ENCODE measurements at regions not wholly inside any gene's neighbourhood (a gene's known extent, or its start where the extent isn't known, plus 50 kb on each side); places are given as distances from the start of the nearest gene placed in this dataset.
"Not testable (repeated sequence)": the region's sequence is repeated elsewhere in the genome, so short reads cannot be mapped to it uniquely, and the experiment has no call there.

DNA sequence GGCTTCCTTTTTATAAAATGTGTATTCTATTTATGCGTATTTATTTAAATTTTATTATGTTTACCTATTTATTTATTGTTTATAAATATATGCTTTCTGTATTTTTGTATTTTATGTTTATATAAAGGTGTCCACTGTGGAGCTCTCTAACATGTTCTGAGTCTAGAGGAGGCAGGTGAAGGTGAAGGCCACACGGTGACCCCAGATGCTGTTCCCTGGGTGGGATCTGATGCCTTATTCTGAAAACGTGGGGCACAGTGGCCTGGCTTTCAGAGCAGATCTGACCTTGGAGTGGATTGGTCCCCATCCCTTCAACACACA, 104.7 kb upstream of the SLC7A14 start:
- WGBS (ENCODE audit: insufficient coverage, low lambda C conversion rate), result no CpG with 5 or more reads among the region's 3 CpGs
- Histone ChIP-seq H3K4me3 (ENCODE audit: low read length) (no peak overlapping the region), H3K4me1 (ENCODE audit: control insufficient read depth, insufficient read depth, low read length) (no peaks in the 10 kb centered on the region), H3K27me3 (ENCODE audit: control insufficient read depth, insufficient read depth, low read length) (no peaks in the 10 kb centered on the region), H3K27ac (ENCODE audit: low read length) (no peak overlapping the region), H3K36me3 (ENCODE audit: control insufficient read depth, insufficient read depth, low read length) (no peaks in the 10 kb centered on the region), H3K9me3 (ENCODE audit: control insufficient read depth, low read depth, low read length) (no peaks in the 10 kb centered on the region)
- DNase-seq, result no peak

DNA sequence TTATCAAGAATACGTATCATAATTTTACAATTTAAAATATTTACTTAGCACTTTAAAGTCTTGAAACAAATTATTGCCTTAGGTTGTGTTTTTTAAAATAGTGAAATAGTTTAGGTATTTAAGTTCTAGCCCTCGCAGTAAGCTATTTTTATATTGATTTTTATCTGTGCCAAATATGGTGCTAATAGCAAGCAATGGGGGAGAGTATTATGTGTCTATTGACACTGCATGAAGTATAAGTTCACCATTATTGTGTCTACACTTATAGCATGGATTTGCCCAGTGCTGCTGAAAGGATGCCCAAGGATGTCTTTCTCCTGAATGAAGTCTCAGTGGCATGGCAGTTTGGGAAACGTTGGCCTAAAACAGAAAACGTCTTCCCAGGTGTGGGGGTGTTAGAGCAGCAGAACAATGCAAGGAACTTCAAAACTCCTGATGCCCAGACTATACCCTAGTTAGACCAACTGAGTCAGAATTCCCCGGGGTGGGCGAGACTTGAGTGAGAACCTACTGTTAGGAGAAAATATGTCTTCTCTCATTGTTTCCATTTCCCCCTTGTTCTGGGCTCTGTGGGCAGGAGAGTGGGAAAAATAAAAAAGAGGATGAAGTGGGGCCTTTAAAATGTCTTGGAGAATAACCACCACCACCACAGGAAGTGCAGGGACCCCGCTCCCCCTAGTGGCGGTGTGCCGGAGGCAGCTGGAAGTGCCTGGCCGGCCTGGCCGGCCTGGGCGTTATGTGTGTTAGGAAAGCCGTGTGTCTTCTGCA, 104.2 kb upstream of the SLC7A14 start:
- no peaks in the 10 kb centered on the region for H3K27me3 ChIP-seq (ENCODE audit: control insufficient read depth, insufficient read depth, low read length)
- no CpG with 5 or more reads among the region's 13 CpGs for WGBS (ENCODE audit: insufficient coverage, low lambda C conversion rate)

DNA sequence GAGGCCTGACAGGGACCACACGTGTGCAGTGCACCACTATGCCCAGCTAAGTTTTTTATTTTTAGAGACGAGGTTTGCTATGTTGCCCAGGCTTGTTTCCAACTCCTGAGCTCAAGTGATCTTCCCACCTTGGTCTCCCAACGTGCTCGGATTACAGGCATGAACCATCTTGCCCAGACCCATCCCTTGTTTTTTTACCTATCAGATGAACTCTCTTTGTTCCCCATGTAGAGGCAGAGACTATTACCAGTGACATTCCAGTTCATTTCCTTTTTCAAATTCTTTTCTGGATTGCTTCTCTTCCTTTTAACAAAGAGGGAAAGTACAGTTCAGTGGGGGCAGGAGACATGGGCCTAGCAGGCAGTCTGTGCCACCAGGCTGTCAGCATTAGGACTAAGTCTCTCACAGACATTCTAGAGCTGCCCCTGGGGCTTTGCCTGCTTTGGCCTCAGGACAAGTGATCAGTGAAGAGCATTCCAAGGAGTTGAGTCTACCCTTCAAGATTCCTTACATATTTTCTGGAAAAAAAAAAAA, 103.5 kb upstream of the SLC7A14 start:
- no peaks in the 10 kb centered on the region for H3K27me3 ChIP-seq (ENCODE audit: control insufficient read depth, insufficient read depth, low read length)
- no peaks in the 10 kb centered on the region for H3K4me1 ChIP-seq (ENCODE audit: control insufficient read depth, insufficient read depth, low read length)

More for the DNA sequence above, 104.2 kb upstream of the SLC7A14 start:
- no peaks in the 10 kb centered on the region for H3K4me1 ChIP-seq (ENCODE audit: control insufficient read depth, insufficient read depth, low read length)
- H3K4me3 ChIP-seq (ENCODE audit: low read length), result no peak overlapping the region
- no peaks in the 10 kb centered on the region for H3K36me3 ChIP-seq (ENCODE audit: control insufficient read depth, insufficient read depth, low read length)
- peak; percentile 29 to 36 for DNase-seq
- no peaks in the 10 kb centered on the region for H3K9me3 ChIP-seq (ENCODE audit: control insufficient read depth, low read depth, low read length)
- no peak overlapping the region for H3K27ac ChIP-seq (ENCODE audit: low read length)

DNA sequence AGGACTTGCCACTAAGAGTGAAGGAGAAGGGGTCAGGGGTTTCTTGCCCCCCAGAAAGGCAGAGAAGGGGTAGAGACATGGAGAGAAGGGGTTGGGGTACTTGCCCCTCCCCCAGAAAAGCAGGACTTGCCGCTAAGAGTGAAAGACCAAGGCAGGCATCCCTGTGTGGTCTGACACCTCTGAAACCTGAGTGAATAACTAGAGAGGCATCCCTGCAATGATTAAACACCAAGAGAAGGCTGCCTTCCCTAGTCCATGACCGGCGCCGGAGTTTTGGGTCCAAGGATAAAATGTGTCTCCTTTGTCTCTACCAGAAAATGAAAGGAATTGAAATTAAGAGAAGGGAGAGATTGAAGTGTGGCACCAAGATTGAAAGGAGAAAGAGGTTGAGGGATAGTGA, 102.3 kb upstream of the SLC7A14 start:
- not testable (repeated sequence) for H3K36me3 ChIP-seq (ENCODE audit: control insufficient read depth, insufficient read depth, low read length); H3K9me3 ChIP-seq (ENCODE audit: control insufficient read depth, low read depth, low read length); H3K27ac ChIP-seq (ENCODE audit: low read length); H3K27me3 ChIP-seq (ENCODE audit: control insufficient read depth, insufficient read depth, low read length); H3K4me1 ChIP-seq (ENCODE audit: control insufficient read depth, insufficient read depth, low read length); H3K4me3 ChIP-seq (ENCODE audit: low read length); DNase-seq
- no CpG with 5 or more reads among the region's 4 CpGs for WGBS (ENCODE audit: insufficient coverage, low lambda C conversion rate)

More for the DNA sequence above, 103.5 kb upstream of the SLC7A14 start:
- Histone ChIP-seq H3K27ac (ENCODE audit: low read length) (no peak overlapping the region), H3K9me3 (ENCODE audit: control insufficient read depth, low read depth, low read length) (no peaks in the 10 kb centered on the region), H3K36me3 (ENCODE audit: control insufficient read depth, insufficient read depth, low read length) (no peaks in the 10 kb centered on the region), H3K4me3 (ENCODE audit: low read length) (no peak overlapping the region)
- WGBS (ENCODE audit: insufficient coverage, low lambda C conversion rate), result 94% methylated on average over 2 of the region's 4 CpGs
- no peak for DNase-seq

DNA sequence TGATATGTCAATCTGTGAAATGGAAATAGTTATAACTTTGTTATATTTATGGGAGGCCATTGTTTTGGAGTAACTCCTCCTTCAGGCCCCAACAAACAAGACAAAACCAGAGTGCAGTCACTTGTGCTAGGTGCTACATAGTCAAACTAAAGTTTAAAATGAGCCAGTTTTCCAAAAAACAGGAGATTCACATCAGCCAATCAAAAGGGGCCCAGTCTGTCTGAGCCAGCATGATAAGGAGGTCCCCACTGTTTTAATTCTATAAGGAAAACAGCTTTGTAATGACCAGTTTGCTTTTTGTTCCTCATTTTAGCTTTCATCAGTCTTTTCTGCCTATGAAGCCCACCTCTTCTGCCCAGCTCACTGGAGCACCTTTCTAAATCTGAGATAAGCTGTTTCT, 94.7 kb upstream of the SLC7A14 start:
- Histone ChIP-seq H3K27me3 (ENCODE audit: control insufficient read depth, insufficient read depth, low read length) (no peaks in the 10 kb centered on the region), H3K9me3 (ENCODE audit: control insufficient read depth, low read depth, low read length) (no peaks in the 10 kb centered on the region)
- DNase-seq, result no peak

DNA sequence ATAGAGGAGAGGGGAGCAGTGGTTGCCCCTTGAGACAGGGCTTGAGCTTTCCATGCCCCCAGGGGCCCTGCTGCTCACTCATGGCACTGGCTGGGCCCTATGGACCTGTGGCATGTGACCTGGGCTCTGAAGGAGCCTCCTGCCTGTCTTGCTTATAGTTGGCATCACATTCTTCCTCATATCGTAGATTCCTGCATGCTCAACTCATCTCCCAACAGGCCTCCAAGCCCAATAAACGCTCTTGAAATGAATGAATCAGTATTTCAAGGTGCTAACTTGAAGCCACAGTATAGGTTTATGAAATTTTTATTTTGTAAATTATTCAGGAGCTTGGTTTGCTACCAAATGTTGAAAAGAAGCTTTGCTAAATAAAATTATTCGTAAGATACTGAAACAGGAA, 93.3 kb upstream of the SLC7A14 start:
- DNase-seq, result no peak
- 86% methylated on average over 1 of the region's 3 CpGs for WGBS (ENCODE audit: insufficient coverage, low lambda C conversion rate)
- H3K27ac ChIP-seq (ENCODE audit: low read length), result no peak overlapping the region
- H3K27me3 ChIP-seq (ENCODE audit: control insufficient read depth, insufficient read depth, low read length), result no peaks in the 10 kb centered on the region
- H3K4me3 ChIP-seq (ENCODE audit: low read length), result no peak overlapping the region
- no peaks in the 10 kb centered on the region for H3K9me3 ChIP-seq (ENCODE audit: control insufficient read depth, low read depth, low read length)
- H3K36me3 ChIP-seq (ENCODE audit: control insufficient read depth, insufficient read depth, low read length), result no peaks in the 10 kb centered on the region
- no peaks in the 10 kb centered on the region for H3K4me1 ChIP-seq (ENCODE audit: control insufficient read depth, insufficient read depth, low read length)

More for the DNA sequence above, 94.7 kb upstream of the SLC7A14 start:
- H3K27ac ChIP-seq (ENCODE audit: low read length), result no peak overlapping the region
- no peak overlapping the region for H3K4me3 ChIP-seq (ENCODE audit: low read length)
- no peaks in the 10 kb centered on the region for H3K36me3 ChIP-seq (ENCODE audit: control insufficient read depth, insufficient read depth, low read length)
- H3K4me1 ChIP-seq (ENCODE audit: control insufficient read depth, insufficient read depth, low read length), result no peaks in the 10 kb centered on the region

DNA sequence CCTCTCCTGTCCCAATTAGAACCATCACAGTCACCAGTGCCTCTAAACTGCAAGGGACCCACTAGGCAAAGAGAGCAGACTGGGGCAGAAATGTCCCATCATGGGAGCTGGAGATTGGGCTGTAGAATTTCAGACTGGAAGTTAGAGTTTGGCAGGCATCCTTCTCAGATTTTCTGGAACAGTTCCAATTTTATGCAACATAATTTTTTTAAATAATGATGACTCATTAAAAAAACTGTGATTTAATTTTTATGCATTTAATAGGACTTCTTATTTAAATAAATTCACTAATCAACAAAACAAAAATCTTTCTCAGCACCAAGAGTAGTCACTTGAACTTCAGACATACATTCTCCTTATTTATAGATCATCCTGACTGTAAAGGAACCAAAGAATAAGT, 84.6 kb upstream of the SLC7A14 start:
- H3K4me3 ChIP-seq (ENCODE audit: low read length), result no peak overlapping the region
- H3K27me3 ChIP-seq (ENCODE audit: control insufficient read depth, insufficient read depth, low read length), result no peaks in the 10 kb centered on the region
- no peak for DNase-seq
- H3K36me3 ChIP-seq (ENCODE audit: control insufficient read depth, insufficient read depth, low read length), result no peaks in the 10 kb centered on the region
- H3K9me3 ChIP-seq (ENCODE audit: control insufficient read depth, low read depth, low read length), result no peaks in the 10 kb centered on the region
- H3K27ac ChIP-seq (ENCODE audit: low read length), result no peak overlapping the region
- no peaks in the 10 kb centered on the region for H3K4me1 ChIP-seq (ENCODE audit: control insufficient read depth, insufficient read depth, low read length)

DNA sequence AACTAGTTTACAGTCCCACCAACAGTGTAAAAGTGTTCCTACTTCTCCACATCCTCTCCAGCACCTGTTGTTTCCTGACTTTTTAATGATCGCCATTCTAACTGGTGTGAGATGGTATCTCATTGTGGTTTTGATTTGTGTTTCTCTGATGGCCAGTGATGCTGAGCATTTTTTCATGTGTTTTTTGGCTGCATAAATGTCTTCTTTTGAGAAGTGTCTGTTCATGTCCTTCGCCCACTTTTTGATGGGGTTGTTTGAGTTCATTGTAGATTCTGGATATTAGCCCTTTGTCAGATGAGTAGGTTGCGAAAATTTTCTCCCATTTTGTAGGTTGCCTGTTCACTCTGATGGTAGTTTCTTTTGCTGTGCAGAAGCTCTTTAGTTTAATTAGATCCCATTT, 77.1 kb upstream of the SLC7A14 start:
- not testable (repeated sequence) for H3K36me3 ChIP-seq (ENCODE audit: control insufficient read depth, insufficient read depth, low read length)

DNA sequence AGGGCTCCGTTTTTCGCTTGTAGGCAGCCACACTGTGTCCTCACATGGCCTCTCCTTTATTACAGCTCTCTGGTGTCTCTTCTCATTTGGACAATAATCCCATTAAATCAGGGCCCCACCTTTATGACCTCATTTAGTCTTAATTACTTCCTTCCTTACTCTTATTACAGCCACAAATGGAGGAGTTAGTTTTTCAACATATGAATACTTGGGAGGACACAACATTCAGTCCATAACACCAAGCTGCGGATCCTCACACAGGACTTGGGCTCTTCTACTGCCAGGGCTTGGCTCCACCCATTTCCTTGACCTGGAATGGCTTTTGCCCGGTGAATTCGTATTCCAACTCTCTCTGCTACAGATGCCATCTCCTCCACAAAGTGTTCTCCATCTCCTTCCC, 74.3 kb upstream of the SLC7A14 start:
- Histone ChIP-seq H3K27ac (ENCODE audit: low read length) (no peak overlapping the region), H3K36me3 (ENCODE audit: control insufficient read depth, insufficient read depth, low read length) (no peaks in the 10 kb centered on the region), H3K27me3 (ENCODE audit: control insufficient read depth, insufficient read depth, low read length) (no peaks in the 10 kb centered on the region), H3K4me1 (ENCODE audit: control insufficient read depth, insufficient read depth, low read length) (no peaks in the 10 kb centered on the region), H3K4me3 (ENCODE audit: low read length) (no peak overlapping the region), H3K9me3 (ENCODE audit: control insufficient read depth, low read depth, low read length) (no peaks in the 10 kb centered on the region)
- no peak for DNase-seq
- whole genome bisulfite sequencing (ENCODE audit: insufficient coverage, low lambda C conversion rate), result 100% methylated on average over 1 of the region's 5 CpGs

More for the DNA sequence above, 77.1 kb upstream of the SLC7A14 start:
- not testable (repeated sequence) for H3K27ac ChIP-seq (ENCODE audit: low read length); H3K27me3 ChIP-seq (ENCODE audit: control insufficient read depth, insufficient read depth, low read length); H3K9me3 ChIP-seq (ENCODE audit: control insufficient read depth, low read depth, low read length); H3K4me3 ChIP-seq (ENCODE audit: low read length); H3K4me1 ChIP-seq (ENCODE audit: control insufficient read depth, insufficient read depth, low read length); DNase-seq
- no CpG with 5 or more reads among the region's 3 CpGs for WGBS (ENCODE audit: insufficient coverage, low lambda C conversion rate)

DNA sequence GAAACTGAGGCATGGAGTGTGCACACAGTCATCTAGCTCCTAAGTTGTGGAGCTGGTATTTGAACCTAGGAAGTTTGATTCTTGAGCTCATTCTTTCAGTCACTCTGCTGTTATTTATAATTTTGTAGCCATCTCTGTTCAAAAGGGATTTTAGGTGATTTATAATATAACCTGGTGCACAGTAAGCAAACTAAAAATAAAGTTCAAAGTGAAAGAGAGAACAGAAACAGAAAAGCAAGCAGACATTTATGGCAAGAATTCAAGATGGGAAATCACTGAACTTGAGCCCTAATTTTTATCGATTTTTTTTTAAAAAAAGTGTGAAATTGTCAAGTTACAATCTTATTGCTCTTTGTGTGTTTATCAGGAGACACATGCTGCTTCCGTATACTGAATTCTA, 71.4 kb upstream of the SLC7A14 start:
- no peak for DNase-seq
- WGBS (ENCODE audit: insufficient coverage, low lambda C conversion rate), result 93% methylated on average over 2 of the region's 2 CpGs
- H3K27me3 ChIP-seq (ENCODE audit: control insufficient read depth, insufficient read depth, low read length), result no peaks in the 10 kb centered on the region
- no peaks in the 10 kb centered on the region for H3K9me3 ChIP-seq (ENCODE audit: control insufficient read depth, low read depth, low read length)
- no peak overlapping the region for H3K4me3 ChIP-seq (ENCODE audit: low read length)
- no peaks in the 10 kb centered on the region for H3K4me1 ChIP-seq (ENCODE audit: control insufficient read depth, insufficient read depth, low read length)
- no peak overlapping the region for H3K27ac ChIP-seq (ENCODE audit: low read length)
- no peaks in the 10 kb centered on the region for H3K36me3 ChIP-seq (ENCODE audit: control insufficient read depth, insufficient read depth, low read length)

DNA sequence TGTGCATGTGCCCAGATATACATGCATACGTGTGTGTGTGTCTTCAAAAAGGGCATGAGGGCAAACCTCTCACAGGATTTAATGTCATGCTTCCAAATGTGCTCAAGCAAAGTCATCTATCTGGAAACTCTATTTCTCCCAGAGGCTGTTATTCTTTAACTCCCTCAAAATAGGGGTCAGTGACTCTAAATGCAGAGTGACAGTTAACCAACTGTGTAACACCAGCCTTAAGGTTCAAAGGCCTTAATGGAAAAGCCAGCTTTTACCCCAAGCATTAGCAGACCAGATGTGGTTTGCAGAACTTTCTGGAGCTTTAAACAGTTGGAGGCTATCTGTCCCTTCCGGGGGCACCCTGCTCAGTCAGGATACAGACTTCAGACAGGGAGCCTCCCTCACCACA, 70.4 kb upstream of the SLC7A14 start:
- H3K4me1 ChIP-seq (ENCODE audit: control insufficient read depth, insufficient read depth, low read length), result no peaks in the 10 kb centered on the region
- DNase-seq, result no peak
- H3K27me3 ChIP-seq (ENCODE audit: control insufficient read depth, insufficient read depth, low read length), result no peaks in the 10 kb centered on the region
- no peak overlapping the region for H3K27ac ChIP-seq (ENCODE audit: low read length)
- no peaks in the 10 kb centered on the region for H3K9me3 ChIP-seq (ENCODE audit: control insufficient read depth, low read depth, low read length)
- H3K4me3 ChIP-seq (ENCODE audit: low read length), result no peak overlapping the region
- H3K36me3 ChIP-seq (ENCODE audit: control insufficient read depth, insufficient read depth, low read length), result no peaks in the 10 kb centered on the region
- WGBS (ENCODE audit: insufficient coverage, low lambda C conversion rate), result no CpG with 5 or more reads among the region's 2 CpGs

Measured in large intestine (tissue), 3 donors.